ENCODE measurements at regions not wholly inside any gene's neighbourhood (a gene's known extent, or its start where the extent isn't known, plus 50 kb on each side); places are given as distances from the start of the nearest gene placed in this dataset.

DNA sequence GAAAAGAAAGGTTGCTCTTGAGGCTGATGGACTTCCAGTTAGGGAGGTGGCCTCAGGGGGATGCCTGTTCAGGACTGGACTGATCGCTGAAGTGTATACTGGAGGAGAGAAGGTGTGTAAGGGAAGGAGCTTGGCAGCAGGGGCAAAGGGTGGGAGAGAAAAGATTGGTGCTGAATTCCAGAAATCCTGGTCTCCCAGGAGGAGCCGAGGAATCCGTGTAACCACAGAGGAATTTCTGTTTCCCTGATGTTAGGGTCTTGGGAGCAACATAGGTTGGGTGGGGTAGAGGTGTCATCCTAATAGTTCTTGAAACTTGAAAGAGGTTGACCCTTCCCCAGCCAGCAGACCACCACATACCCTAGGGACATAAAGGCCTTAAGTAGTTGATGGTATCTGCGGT is 88.9 kb upstream of the PTPN3 start (continued):
- TF ChIP-seq, protein P1, sequence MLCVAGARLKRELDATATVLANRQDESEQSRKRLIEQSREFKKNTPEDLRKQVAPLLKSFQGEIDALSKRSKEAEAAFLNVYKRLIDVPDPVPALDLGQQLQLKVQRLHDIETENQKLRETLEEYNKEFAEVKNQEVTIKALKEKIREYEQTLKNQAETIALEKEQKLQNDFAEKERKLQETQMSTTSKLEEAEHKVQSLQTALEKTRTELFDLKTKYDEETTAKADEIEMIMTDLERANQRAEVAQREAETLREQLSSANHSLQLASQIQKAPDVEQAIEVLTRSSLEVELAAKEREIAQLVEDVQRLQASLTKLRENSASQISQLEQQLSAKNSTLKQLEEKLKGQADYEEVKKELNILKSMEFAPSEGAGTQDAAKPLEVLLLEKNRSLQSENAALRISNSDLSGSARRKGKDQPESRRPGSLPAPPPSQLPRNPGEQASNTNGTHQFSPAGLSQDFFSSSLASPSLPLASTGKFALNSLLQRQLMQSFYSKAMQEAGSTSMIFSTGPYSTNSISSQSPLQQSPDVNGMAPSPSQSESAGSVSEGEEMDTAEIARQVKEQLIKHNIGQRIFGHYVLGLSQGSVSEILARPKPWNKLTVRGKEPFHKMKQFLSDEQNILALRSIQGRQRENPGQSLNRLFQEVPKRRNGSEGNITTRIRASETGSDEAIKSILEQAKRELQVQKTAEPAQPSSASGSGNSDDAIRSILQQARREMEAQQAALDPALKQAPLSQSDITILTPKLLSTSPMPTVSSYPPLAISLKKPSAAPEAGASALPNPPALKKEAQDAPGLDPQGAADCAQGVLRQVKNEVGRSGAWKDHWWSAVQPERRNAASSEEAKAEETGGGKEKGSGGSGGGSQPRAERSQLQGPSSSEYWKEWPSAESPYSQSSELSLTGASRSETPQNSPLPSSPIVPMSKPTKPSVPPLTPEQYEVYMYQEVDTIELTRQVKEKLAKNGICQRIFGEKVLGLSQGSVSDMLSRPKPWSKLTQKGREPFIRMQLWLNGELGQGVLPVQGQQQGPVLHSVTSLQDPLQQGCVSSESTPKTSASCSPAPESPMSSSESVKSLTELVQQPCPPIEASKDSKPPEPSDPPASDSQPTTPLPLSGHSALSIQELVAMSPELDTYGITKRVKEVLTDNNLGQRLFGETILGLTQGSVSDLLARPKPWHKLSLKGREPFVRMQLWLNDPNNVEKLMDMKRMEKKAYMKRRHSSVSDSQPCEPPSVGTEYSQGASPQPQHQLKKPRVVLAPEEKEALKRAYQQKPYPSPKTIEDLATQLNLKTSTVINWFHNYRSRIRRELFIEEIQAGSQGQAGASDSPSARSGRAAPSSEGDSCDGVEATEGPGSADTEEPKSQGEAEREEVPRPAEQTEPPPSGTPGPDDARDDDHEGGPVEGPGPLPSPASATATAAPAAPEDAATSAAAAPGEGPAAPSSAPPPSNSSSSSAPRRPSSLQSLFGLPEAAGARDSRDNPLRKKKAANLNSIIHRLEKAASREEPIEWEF (CRISPR knock-in tag; IDR thresholded peaks at IDR 0.05), result no peak
- TF ChIP-seq RAD21 (CRISPR knock-in tag; conservative IDR thresholded peaks at IDR 0.05 in 1 of 2, IDR thresholded peaks at IDR 0.05 in 1 of 2), result no peak
- TF ChIP-seq, protein P2, sequence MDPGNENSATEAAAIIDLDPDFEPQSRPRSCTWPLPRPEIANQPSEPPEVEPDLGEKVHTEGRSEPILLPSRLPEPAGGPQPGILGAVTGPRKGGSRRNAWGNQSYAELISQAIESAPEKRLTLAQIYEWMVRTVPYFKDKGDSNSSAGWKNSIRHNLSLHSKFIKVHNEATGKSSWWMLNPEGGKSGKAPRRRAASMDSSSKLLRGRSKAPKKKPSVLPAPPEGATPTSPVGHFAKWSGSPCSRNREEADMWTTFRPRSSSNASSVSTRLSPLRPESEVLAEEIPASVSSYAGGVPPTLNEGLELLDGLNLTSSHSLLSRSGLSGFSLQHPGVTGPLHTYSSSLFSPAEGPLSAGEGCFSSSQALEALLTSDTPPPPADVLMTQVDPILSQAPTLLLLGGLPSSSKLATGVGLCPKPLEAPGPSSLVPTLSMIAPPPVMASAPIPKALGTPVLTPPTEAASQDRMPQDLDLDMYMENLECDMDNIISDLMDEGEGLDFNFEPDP (CRISPR knock-in tag; IDR thresholded peaks at IDR 0.05), result no peak
- no peak for TF ChIP-seq NCOA4 (IDR thresholded peaks at IDR 0.05; ENCODE audit: partially characterized antibody)
- TF ChIP-seq, protein P3, sequence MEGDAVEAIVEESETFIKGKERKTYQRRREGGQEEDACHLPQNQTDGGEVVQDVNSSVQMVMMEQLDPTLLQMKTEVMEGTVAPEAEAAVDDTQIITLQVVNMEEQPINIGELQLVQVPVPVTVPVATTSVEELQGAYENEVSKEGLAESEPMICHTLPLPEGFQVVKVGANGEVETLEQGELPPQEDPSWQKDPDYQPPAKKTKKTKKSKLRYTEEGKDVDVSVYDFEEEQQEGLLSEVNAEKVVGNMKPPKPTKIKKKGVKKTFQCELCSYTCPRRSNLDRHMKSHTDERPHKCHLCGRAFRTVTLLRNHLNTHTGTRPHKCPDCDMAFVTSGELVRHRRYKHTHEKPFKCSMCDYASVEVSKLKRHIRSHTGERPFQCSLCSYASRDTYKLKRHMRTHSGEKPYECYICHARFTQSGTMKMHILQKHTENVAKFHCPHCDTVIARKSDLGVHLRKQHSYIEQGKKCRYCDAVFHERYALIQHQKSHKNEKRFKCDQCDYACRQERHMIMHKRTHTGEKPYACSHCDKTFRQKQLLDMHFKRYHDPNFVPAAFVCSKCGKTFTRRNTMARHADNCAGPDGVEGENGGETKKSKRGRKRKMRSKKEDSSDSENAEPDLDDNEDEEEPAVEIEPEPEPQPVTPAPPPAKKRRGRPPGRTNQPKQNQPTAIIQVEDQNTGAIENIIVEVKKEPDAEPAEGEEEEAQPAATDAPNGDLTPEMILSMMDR (IDR thresholded peaks at IDR 0.05 in 2 of 3, conservative IDR thresholded peaks at IDR 0.05 in 1 of 3; ENCODE audit: insufficient read depth in 2 of 3, low read depth in 1 of 3, low read length in 3 of 3), result no peak
- TF ChIP-seq SAP30 (IDR thresholded peaks at IDR 0.05; ENCODE audit: borderline replicate concordance, insufficient read depth, low read depth, low read length, poor library complexity, severe bottlenecking), result no peak
